ENCODE measurements at regions not wholly inside any gene's neighbourhood (a gene's known extent, or its start where the extent isn't known, plus 50 kb on each side); places are given as distances from the start of the nearest gene placed in this dataset.

- Histone ChIP-seq H3K4me3 (no peak overlapping the region), H3K36me3 (no peaks in the 10 kb centered on the region), H3K27ac (no peak overlapping the region), H3K27me3 (no peaks in the 10 kb centered on the region), H3K9me3 (no peaks in the 10 kb centered on the region), H3K4me1 (no peaks in the 10 kb centered on the region)
- TF ChIP-seq EP300 (IDR thresholded peaks at IDR 0.05) (no peak), CTCF (IDR thresholded peaks at IDR 0.05) (no peak), POLR2AphosphoS5 (IDR thresholded peaks at IDR 0.05) (no peak), POLR2A (IDR thresholded peaks at IDR 0.05) (no peak)
- 86% methylated on average over 3 of the region's 3 CpGs for WGBS
- DNase-seq (ENCODE audit: low spot score in 2 of 2), result no peak
These were observed 1080.8 kb upstream of the AGA start for GRCh38 chr4:178523038-178523437.

- 62% methylated on average over 3 of the region's 3 CpGs for WGBS
- H3K27ac ChIP-seq, result no peak overlapping the region
These were observed 1093.8 kb upstream of the AGA start for GRCh38 chr4:178535939-178536579.

GRCh38 chr4:178553201-178553600 lies 1111.0 kb upstream of the AGA start:
- H3K27ac ChIP-seq, result no peak overlapping the region
- TF ChIP-seq CTCF (IDR thresholded peaks at IDR 0.05) (no peak), EP300 (IDR thresholded peaks at IDR 0.05) (no peak), POLR2AphosphoS5 (IDR thresholded peaks at IDR 0.05) (no peak), POLR2A (IDR thresholded peaks at IDR 0.05) (no peak)
- H3K9me3 ChIP-seq, result no peaks in the 10 kb centered on the region
- H3K36me3 ChIP-seq, result no peaks in the 10 kb centered on the region
- H3K4me1 ChIP-seq, result no peaks in the 10 kb centered on the region
- H3K4me3 ChIP-seq, result no peak overlapping the region
- DNase-seq (ENCODE audit: low spot score in 2 of 2), result no peak
- no peaks in the 10 kb centered on the region for H3K27me3 ChIP-seq
- 0% methylated on average over 1 of the region's 1 CpG for WGBS

More at GRCh38 chr4:178535939-178536579, 1093.8 kb upstream of the AGA start:
- no peaks in the 10 kb centered on the region for H3K9me3 ChIP-seq
- H3K27me3 ChIP-seq, result no peaks in the 10 kb centered on the region
- H3K4me3 ChIP-seq, result no peak overlapping the region
- H3K36me3 ChIP-seq, result no peaks in the 10 kb centered on the region
- no peaks in the 10 kb centered on the region for H3K4me1 ChIP-seq
- no peak for TF ChIP-seq CTCF (IDR thresholded peaks at IDR 0.05)
- no peak for TF ChIP-seq POLR2AphosphoS5 (IDR thresholded peaks at IDR 0.05)
- no peak for TF ChIP-seq POLR2A (IDR thresholded peaks at IDR 0.05)
- no peak for TF ChIP-seq EP300 (IDR thresholded peaks at IDR 0.05)
- no peak for DNase-seq (ENCODE audit: low spot score in 2 of 2)

GRCh38 chr4:178554352-178554751 lies 1112.1 kb upstream of the AGA start:
- 83% methylated on average over 1 of the region's 1 CpG for WGBS
- TF ChIP-seq EP300 (IDR thresholded peaks at IDR 0.05), result no peak
- no peak for TF ChIP-seq CTCF (IDR thresholded peaks at IDR 0.05)
- TF ChIP-seq POLR2AphosphoS5 (IDR thresholded peaks at IDR 0.05), result no peak

GRCh38 chr4:178556796-178557195 lies 1114.6 kb upstream of the AGA start:
- Histone ChIP-seq H3K9me3 (no peaks in the 10 kb centered on the region), H3K4me1 (no peaks in the 10 kb centered on the region), H3K36me3 (no peaks in the 10 kb centered on the region), H3K27me3 (no peaks in the 10 kb centered on the region), H3K4me3 (no peak overlapping the region), H3K27ac (no peak overlapping the region)
- 49% methylated on average over 2 of the region's 2 CpGs for WGBS
- no peak for DNase-seq (ENCODE audit: low spot score in 2 of 2)
- TF ChIP-seq POLR2A (IDR thresholded peaks at IDR 0.05), result no peak
- TF ChIP-seq POLR2AphosphoS5 (IDR thresholded peaks at IDR 0.05), result no peak
- TF ChIP-seq CTCF (IDR thresholded peaks at IDR 0.05), result no peak
- TF ChIP-seq EP300 (IDR thresholded peaks at IDR 0.05), result no peak

More at GRCh38 chr4:178554352-178554751, 1112.1 kb upstream of the AGA start:
- H3K27me3 ChIP-seq, result no peaks in the 10 kb centered on the region
- H3K9me3 ChIP-seq, result no peaks in the 10 kb centered on the region
- no peak overlapping the region for H3K4me3 ChIP-seq
- DNase-seq (ENCODE audit: low spot score in 2 of 2), result no peak
- H3K4me1 ChIP-seq, result no peaks in the 10 kb centered on the region
- H3K27ac ChIP-seq, result no peak overlapping the region
- H3K36me3 ChIP-seq, result no peaks in the 10 kb centered on the region
